Neural cell (in vitro differentiated cells): ENCODE measurements at regions not wholly inside any gene's neighbourhood (a gene's known extent, or its start where the extent isn't known, plus 50 kb on each side); places are given as distances from the start of the nearest gene placed in this dataset.

ENCODE experiments used
- H2AFZ ChIP-seq: fragments of 200-600, 300-800 bp; sonication (generic), shearing (Covaris generic); 2 replicates; pipeline ENCODE4 v1.6.0; 2014; ENCODE audit warnings: low read depth, mild to moderate bottlenecking, antibody characterized with exemption, low read length, moderate library complexity
- H3F3A ChIP-seq: fragments of 200-600 bp; shearing (Covaris generic); 2 replicates; pipeline ENCODE4 v1.6.1; 2016; ENCODE audit warnings: mild to moderate bottlenecking, moderate library complexity, mixed read lengths, antibody characterized with exemption, low read length; ENCODE audit not compliant: insufficient read depth, poor library complexity, severe bottlenecking
- H3K27ac ChIP-seq: fragments of 200-600, 300-800 bp; sonication (generic), shearing (Covaris generic); 2 replicates; pipeline ENCODE4 v1.5.1; 2014; ENCODE audit warnings: mild to moderate bottlenecking, low read length, moderate library complexity
- H3K27me3 ChIP-seq: fragments of 300-800, 200-600 bp; sonication (generic), shearing (Covaris generic); 2 replicates; pipeline ENCODE4 v1.6.0; 2014; ENCODE audit warnings: mild to moderate bottlenecking, low read depth, low read length, moderate library complexity; ENCODE audit not compliant: insufficient read depth
- H3K36me3 ChIP-seq: fragments of 300-800, 200-600 bp; sonication (generic), shearing (Covaris generic); 2 replicates; pipeline ENCODE4 v1.5.1; 2014; ENCODE audit warnings: mild to moderate bottlenecking, antibody characterized with exemption, low read length, moderate library complexity; ENCODE audit not compliant: insufficient read depth
- H3K4me2 ChIP-seq: fragments of 300-800, 200-600 bp; sonication (generic), shearing (Covaris generic); 2 replicates; pipeline ENCODE4 v1.6.0; 2014; ENCODE audit warnings: mild to moderate bottlenecking, low read length
- H3K4me3 ChIP-seq: fragments of 300-800, 200-600 bp; sonication (generic), shearing (Covaris generic); 2 replicates; pipeline ENCODE4 v1.5.1; 2014; ENCODE audit warnings: mild to moderate bottlenecking, low read length, moderate library complexity
- H3K79me2 ChIP-seq: fragments of 200-600 bp; shearing (Covaris generic); replicated peaks from 2 replicates; pipeline ENCODE4 v1.6.0; 2014; ENCODE audit warnings: mild to moderate bottlenecking, low read length, moderate library complexity; ENCODE audit not compliant: insufficient read depth
- H3K9ac ChIP-seq: fragments of 300-800, 200-600 bp; sonication (generic), shearing (Covaris generic); 2 replicates; pipeline ENCODE4 v1.6.1; 2016; ENCODE audit warnings: mild to moderate bottlenecking, low read length, mixed read lengths
- H3K9me2 ChIP-seq: fragments of 200-600 bp; shearing (Covaris generic); 2 replicates; pipeline ENCODE4 v1.6.1; 2016; ENCODE audit warnings: mild to moderate bottlenecking, low read length, mixed read lengths; ENCODE audit not compliant: insufficient read depth
- H3K9me3 ChIP-seq: fragments of 200-600, 300-800 bp; sonication (generic), shearing (Covaris generic); 2 replicates; pipeline ENCODE4 v1.6.1; 2016; ENCODE audit warnings: mild to moderate bottlenecking, mixed run types, low read length, moderate library complexity, mixed read lengths
- H4K20me1 ChIP-seq: fragments of 200-600 bp; shearing (Covaris generic); 2 replicates; pipeline ENCODE4 v1.6.1; 2016; ENCODE audit warnings: mild to moderate bottlenecking, mixed run types; ENCODE audit not compliant: insufficient read depth
- CTCF ChIP-seq: fragments of 450-650 bp; IDR thresholded peaks from 2 replicates; pipeline ENCODE4 v1.5.1; 2014; ENCODE audit warnings: antibody characterized with exemption, mild to moderate bottlenecking, moderate library complexity; ENCODE audit not compliant: poor library complexity, severe bottlenecking
- EP300 ChIP-seq: fragments of 450-650 bp; conservative IDR thresholded peaks from 2 replicates; pipeline ENCODE4 v1.6.1; 2014; ENCODE audit warnings: antibody characterized with exemption, mild to moderate bottlenecking, moderate library complexity; ENCODE audit not compliant: poor library complexity, severe bottlenecking
- EZH2 ChIP-seq: fragments of 200-600, 300-800 bp; shearing (Covaris generic), sonication (generic); IDR thresholded peaks from 2 replicates; pipeline ENCODE4 v1.6.1; 2014; ENCODE audit warnings: antibody characterized with exemption, low read length, borderline replicate concordance, mild to moderate bottlenecking; ENCODE audit not compliant: insufficient read depth, poor library complexity, severe bottlenecking
- MXI1 ChIP-seq: fragments of 450-650 bp; conservative IDR thresholded peaks from 2 replicates; pipeline ENCODE4 v1.6.1; 2014; ENCODE audit warnings: antibody characterized with exemption, mild to moderate bottlenecking; ENCODE audit not compliant: poor library complexity, severe bottlenecking
- POLR2AphosphoS5 ChIP-seq: IDR thresholded peaks from 2 replicates; pipeline ENCODE4 v1.6.1; 2012
- RAD21 ChIP-seq: fragments of 450-650 bp; conservative IDR thresholded peaks from 2 replicates; pipeline ENCODE4 v1.6.1; 2014; ENCODE audit warnings: antibody characterized with exemption, mild to moderate bottlenecking, moderate library complexity
- REST ChIP-seq: IDR thresholded peaks from 2 replicates; pipeline ENCODE4 v1.6.1; 2012; ENCODE audit warnings: borderline replicate concordance
- SMC3 ChIP-seq: fragments of 450-650 bp; conservative IDR thresholded peaks from 2 replicates; pipeline ENCODE4 v1.6.1; 2014; ENCODE audit warnings: antibody characterized with exemption, mild to moderate bottlenecking, moderate library complexity; ENCODE audit not compliant: poor library complexity
- TAF1 ChIP-seq: IDR thresholded peaks from 2 replicates; pipeline ENCODE4 v1.6.1; 2012; ENCODE audit warnings: low read depth

GRCh38 chr13:39881383-39881782 lies 225.9 kb downstream of the COG6 start:
- Histone ChIP-seq H3K79me2 (no peaks in the 10 kb centered on the region), H3K9ac (no peak overlapping the region)

GRCh38 chr13:39881887-39882286 lies 226.4 kb downstream of the COG6 start:
- no peak overlapping the region for H3K27ac ChIP-seq
- no peak for TF ChIP-seq TAF1
- TF ChIP-seq EZH2, result no peak
- no peak for TF ChIP-seq MXI1
- TF ChIP-seq SMC3, result no peak
- H3K79me2 ChIP-seq, result no peaks in the 10 kb centered on the region
- H3K27me3 ChIP-seq, result no peaks in the 10 kb centered on the region
- H3F3A ChIP-seq, result no peaks in the 10 kb centered on the region
- H3K9me3 ChIP-seq, result no peaks in the 10 kb centered on the region
- H2AFZ ChIP-seq, result no peak overlapping the region
- no peak overlapping the region for H3K4me2 ChIP-seq
- no peaks in the 10 kb centered on the region for H3K36me3 ChIP-seq
- H3K9ac ChIP-seq, result no peak overlapping the region
- no peaks in the 10 kb centered on the region for H4K20me1 ChIP-seq
- no peak overlapping the region for H3K4me3 ChIP-seq
- no peaks in the 10 kb centered on the region for H3K9me2 ChIP-seq

More at GRCh38 chr13:39881383-39881782, 225.9 kb downstream of the COG6 start:
- H3K9me2 ChIP-seq, result no peaks in the 10 kb centered on the region
- no peak for TF ChIP-seq SMC3
- H3K4me2 ChIP-seq, result no peak overlapping the region
- H2AFZ ChIP-seq, result no peak overlapping the region
- no peaks in the 10 kb centered on the region for H3F3A ChIP-seq
- no peaks in the 10 kb centered on the region for H3K9me3 ChIP-seq
- H4K20me1 ChIP-seq, result no peaks in the 10 kb centered on the region
- H3K27me3 ChIP-seq, result no peaks in the 10 kb centered on the region
- no peaks in the 10 kb centered on the region for H3K36me3 ChIP-seq
- no peak overlapping the region for H3K4me3 ChIP-seq
- H3K27ac ChIP-seq, result no peak overlapping the region

- H3K9me3 ChIP-seq, result no peaks in the 10 kb centered on the region
- H3K36me3 ChIP-seq, result no peaks in the 10 kb centered on the region
- H3K9ac ChIP-seq, result no peak overlapping the region
- H2AFZ ChIP-seq, result no peak overlapping the region
- H3K4me3 ChIP-seq, result no peak overlapping the region
- H3K4me2 ChIP-seq, result no peak overlapping the region
- H3K9me2 ChIP-seq, result no peaks in the 10 kb centered on the region
- no peak overlapping the region for H3K27ac ChIP-seq
- no peaks in the 10 kb centered on the region for H3K27me3 ChIP-seq
- H3K79me2 ChIP-seq, result no peaks in the 10 kb centered on the region
- no peaks in the 10 kb centered on the region for H3F3A ChIP-seq
- H4K20me1 ChIP-seq, result no peaks in the 10 kb centered on the region
- TF ChIP-seq POLR2AphosphoS5 (no peak), MXI1 (no peak), RAD21 (no peak), TAF1 (no peak), EZH2 (no peak), SMC3 (no peak), REST (no peak), CTCF (no peak), EP300 (no peak)
These were observed 228.7 kb downstream of the COG6 start for GRCh38 chr13:39884166-39884565.
